B cell (primary cell): ENCODE measurements at regions not wholly inside any gene's neighbourhood (a gene's known extent, or its start where the extent isn't known, plus 50 kb on each side); places are given as distances from the start of the nearest gene placed in this dataset.

Source experiments
- EZH2 ChIP-seq: IDR thresholded peaks from 2 replicates; pipeline ENCODE4 v1.6.1; 2012; ENCODE audit warnings: borderline replicate concordance, low read depth, mild to moderate bottlenecking, moderate library complexity, low read length; ENCODE audit not compliant: insufficient read depth, poor library complexity, severe bottlenecking
- TF ChIP-seq, protein P1 (sequence below): fragments of 200-600 bp; IDR thresholded peaks from one replicate; pipeline ENCODE4 v1.8.0; 2022; ENCODE audit warnings: antibody characterized with exemption, mild to moderate bottlenecking

DNA sequence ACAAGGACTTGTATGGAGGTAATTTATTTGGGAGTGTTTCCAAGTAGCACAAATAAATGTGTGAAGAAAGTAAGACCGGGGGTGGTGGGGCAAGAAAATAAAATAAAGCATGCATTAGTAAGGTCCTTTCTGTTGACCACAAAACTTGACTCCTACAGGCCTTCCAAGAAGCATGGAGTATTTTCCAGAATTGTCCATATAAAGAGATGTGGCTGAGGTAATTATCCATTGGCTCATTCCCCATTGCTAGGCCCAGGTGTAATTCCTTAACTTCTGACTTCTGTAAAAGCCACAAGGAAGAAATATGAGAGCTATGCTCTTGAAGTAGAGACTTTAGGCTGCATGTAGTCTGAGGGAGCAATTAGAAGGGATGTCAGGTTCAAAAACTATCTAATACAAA, 430.5 kb upstream of the PABPC4L start:
- TF ChIP-seq, protein P1, sequence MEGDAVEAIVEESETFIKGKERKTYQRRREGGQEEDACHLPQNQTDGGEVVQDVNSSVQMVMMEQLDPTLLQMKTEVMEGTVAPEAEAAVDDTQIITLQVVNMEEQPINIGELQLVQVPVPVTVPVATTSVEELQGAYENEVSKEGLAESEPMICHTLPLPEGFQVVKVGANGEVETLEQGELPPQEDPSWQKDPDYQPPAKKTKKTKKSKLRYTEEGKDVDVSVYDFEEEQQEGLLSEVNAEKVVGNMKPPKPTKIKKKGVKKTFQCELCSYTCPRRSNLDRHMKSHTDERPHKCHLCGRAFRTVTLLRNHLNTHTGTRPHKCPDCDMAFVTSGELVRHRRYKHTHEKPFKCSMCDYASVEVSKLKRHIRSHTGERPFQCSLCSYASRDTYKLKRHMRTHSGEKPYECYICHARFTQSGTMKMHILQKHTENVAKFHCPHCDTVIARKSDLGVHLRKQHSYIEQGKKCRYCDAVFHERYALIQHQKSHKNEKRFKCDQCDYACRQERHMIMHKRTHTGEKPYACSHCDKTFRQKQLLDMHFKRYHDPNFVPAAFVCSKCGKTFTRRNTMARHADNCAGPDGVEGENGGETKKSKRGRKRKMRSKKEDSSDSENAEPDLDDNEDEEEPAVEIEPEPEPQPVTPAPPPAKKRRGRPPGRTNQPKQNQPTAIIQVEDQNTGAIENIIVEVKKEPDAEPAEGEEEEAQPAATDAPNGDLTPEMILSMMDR, result no peak
- no peak for TF ChIP-seq EZH2
